Stomach (tissue), 4 donors: ENCODE measurements at regions not wholly inside any gene's neighbourhood (a gene's known extent, or its start where the extent isn't known, plus 50 kb on each side); places are given as distances from the start of the nearest gene placed in this dataset.

Source experiments
- EP300 ChIP-seq: sonication (generic); formaldehyde crosslinking; IDR thresholded peaks from one replicate; pipeline ENCODE4 v1.6.1; 2017; ENCODE audit warnings: antibody characterized with exemption
- POLR2AphosphoS5 ChIP-seq, 3 donors: sonication (generic); formaldehyde crosslinking; IDR thresholded peaks; one replicate each; pipeline ENCODE4 v1.6.1; 2016; ENCODE audit warnings: antibody characterized with exemption in 3 of 3

DNA sequence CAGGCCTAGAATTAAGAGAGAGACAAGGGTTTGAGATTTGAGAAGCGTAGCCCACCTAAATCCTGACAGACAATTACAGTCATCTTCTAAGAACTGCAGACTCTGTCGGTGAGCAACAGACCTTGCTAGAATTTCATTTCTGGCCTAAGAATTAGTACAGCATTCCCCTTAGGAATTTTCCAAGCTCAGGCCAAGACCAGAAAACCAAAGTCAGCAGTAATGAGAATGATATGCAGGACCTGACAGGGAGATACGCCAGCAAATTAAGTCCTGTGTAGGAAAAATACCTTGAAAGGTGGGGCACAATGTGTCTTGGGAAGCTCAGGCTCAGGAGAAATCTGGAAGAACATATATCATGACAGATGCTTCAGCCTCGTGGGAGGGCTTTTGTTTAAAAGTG, 52.7 kb upstream of the HERPUD2 start:
- no peak for TF ChIP-seq POLR2AphosphoS5 (IDR thresholded peaks at IDR 0.05)
- TF ChIP-seq EP300 = no peak
